Lower lobe of right lung (tissue), 2 donors: ENCODE measurements at regions not wholly inside any gene's neighbourhood (a gene's known extent, or its start where the extent isn't known, plus 50 kb on each side); places are given as distances from the start of the nearest gene placed in this dataset.
A peak's percentile ranks its signal among the peaks of the same experiment; 100 is the strongest.

ENCODE experiments used
- ATAC-seq, 2 donors: fragments of 200-7000 bp; cut with Tn5 transposase; one replicate each; pipeline ENCODE4 v1.9.1; 2020 to 2022; ENCODE audit warnings: mild to moderate bottlenecking in 2 of 2, moderate library complexity in 2 of 2
- DNase-seq: peaks from one replicate; pipeline ENCODE4 v3.0.0-alpha.2; 2020
- H3K27ac ChIP-seq: fragments of 200-600 bp; one replicate; pipeline ENCODE4 v1.8.0; 2022
- H3K27me3 ChIP-seq: fragments of 200-600 bp; one replicate; pipeline ENCODE4 v1.8.0; 2022; ENCODE audit warnings: low read depth
- H3K36me3 ChIP-seq: fragments of 200-600 bp; one replicate; pipeline ENCODE4 v1.8.0; 2022; ENCODE audit warnings: mild to moderate bottlenecking
- H3K4me1 ChIP-seq: fragments of 200-600 bp; one replicate; pipeline ENCODE4 v1.8.0; 2022
- H3K4me3 ChIP-seq: fragments of 200-600 bp; one replicate; pipeline ENCODE4 v1.8.0; 2022; ENCODE audit warnings: mild to moderate bottlenecking
- H3K9me3 ChIP-seq: fragments of 200-600 bp; one replicate; pipeline ENCODE4 v1.8.0; 2022
- intact Hi-C: fragments of 100-400 bp; cut with DNase I; formaldehyde crosslinking; loops from one replicate; pipeline ENCODE4 v1.11.0; 2022
- TF ChIP-seq, protein P1 (sequence below): fragments of 200-600 bp; IDR thresholded peaks from one replicate; pipeline ENCODE4 v1.8.0; 2022; ENCODE audit warnings: antibody characterized with exemption, mild to moderate bottlenecking
- donor health status: DM: no; HTN: yes; CAD: no; lungs with severe emphysema.

DNA sequence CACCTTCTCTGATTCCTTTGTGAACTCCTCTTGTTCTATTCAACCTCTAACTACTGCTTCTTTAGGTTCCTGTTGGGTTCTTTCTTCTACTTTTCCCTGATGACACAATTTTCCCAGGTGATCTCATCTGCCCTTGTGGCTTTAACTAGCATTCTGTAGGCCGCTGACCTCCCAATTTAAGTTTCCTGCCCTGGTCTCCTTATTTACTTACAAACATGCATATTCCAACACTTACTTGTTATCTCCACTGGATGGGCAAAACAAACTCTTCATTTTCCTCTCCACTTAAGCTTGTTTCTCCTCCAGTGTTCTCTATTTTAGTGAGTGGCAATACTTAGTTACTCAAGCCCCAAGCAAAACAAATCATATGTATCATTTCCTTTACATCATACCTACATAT is 734.5 kb downstream of the METTL15 start:
- H3K4me1 ChIP-seq: no peaks in the 10 kb centered on the region
- H3K4me3 ChIP-seq: no peak overlapping the region
- H3K27ac ChIP-seq: no peak overlapping the region
- intact Hi-C loops: no loop called here
- TF ChIP-seq, protein P1, sequence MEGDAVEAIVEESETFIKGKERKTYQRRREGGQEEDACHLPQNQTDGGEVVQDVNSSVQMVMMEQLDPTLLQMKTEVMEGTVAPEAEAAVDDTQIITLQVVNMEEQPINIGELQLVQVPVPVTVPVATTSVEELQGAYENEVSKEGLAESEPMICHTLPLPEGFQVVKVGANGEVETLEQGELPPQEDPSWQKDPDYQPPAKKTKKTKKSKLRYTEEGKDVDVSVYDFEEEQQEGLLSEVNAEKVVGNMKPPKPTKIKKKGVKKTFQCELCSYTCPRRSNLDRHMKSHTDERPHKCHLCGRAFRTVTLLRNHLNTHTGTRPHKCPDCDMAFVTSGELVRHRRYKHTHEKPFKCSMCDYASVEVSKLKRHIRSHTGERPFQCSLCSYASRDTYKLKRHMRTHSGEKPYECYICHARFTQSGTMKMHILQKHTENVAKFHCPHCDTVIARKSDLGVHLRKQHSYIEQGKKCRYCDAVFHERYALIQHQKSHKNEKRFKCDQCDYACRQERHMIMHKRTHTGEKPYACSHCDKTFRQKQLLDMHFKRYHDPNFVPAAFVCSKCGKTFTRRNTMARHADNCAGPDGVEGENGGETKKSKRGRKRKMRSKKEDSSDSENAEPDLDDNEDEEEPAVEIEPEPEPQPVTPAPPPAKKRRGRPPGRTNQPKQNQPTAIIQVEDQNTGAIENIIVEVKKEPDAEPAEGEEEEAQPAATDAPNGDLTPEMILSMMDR: no peak
- DNase-seq (no peak), ATAC-seq (no peak)
- no peaks in the 10 kb centered on the region for H3K36me3 ChIP-seq
- no peaks in the 10 kb centered on the region for H3K27me3 ChIP-seq
- no peaks in the 10 kb centered on the region for H3K9me3 ChIP-seq

DNA sequence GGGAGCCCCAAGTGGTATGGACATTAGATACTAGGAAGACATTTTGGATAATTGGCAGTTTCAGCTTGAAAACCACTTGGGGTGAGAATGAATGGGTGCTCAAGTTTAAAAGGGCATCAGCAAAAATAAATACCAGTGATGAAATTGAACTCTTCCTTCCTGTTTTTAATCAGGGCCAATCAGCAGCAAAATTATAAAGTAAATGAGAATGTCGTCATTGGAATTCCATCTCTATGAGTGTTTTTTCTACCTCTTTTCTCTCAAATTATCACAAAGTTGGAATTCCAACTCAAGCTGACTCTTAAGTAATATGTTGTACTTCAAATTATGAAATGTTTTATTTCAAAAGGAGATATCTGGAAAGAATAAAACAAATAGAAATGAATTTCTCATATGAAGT is 730.6 kb downstream of the METTL15 start:
- Histone ChIP-seq H3K9me3 (no peaks in the 10 kb centered on the region), H3K4me3 (no peak overlapping the region), H3K4me1 (no peaks in the 10 kb centered on the region), H3K27me3 (no peaks in the 10 kb centered on the region), H3K27ac (no peak overlapping the region), H3K36me3 (no peaks in the 10 kb centered on the region)
- TF ChIP-seq, protein P1: no peak
- ATAC-seq (no peak), DNase-seq (no peak)
- intact Hi-C loops: no loop called here

DNA sequence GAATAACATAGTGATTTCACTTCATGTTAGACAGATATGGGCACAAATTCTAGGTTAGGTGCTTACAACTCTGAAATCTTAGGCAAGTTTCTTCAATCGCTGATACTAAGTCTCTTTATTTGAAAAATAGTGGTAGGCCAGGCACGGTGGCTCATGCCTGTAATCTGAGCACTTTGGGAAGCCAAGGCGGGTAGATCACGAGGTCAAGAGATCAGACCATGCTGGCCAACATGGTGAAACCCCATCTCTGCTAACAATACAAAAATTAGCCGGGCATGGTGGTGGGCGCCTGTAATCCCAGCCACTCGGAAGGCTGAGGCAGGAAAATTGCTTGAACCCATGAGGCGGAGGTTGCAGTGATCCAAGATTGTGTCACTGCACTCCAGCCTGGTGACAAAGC is 729.4 kb downstream of the METTL15 start:
- Histone ChIP-seq H3K27me3 (no peaks in the 10 kb centered on the region), H3K9me3 (no peaks in the 10 kb centered on the region), H3K27ac (no peak overlapping the region), H3K4me3 (no peak overlapping the region), H3K36me3 (no peaks in the 10 kb centered on the region), H3K4me1 (no peaks in the 10 kb centered on the region)
- DNase-seq (no peak), ATAC-seq (no peak)
- intact Hi-C loops: no loop called here
- TF ChIP-seq, protein P1: no peak

DNA sequence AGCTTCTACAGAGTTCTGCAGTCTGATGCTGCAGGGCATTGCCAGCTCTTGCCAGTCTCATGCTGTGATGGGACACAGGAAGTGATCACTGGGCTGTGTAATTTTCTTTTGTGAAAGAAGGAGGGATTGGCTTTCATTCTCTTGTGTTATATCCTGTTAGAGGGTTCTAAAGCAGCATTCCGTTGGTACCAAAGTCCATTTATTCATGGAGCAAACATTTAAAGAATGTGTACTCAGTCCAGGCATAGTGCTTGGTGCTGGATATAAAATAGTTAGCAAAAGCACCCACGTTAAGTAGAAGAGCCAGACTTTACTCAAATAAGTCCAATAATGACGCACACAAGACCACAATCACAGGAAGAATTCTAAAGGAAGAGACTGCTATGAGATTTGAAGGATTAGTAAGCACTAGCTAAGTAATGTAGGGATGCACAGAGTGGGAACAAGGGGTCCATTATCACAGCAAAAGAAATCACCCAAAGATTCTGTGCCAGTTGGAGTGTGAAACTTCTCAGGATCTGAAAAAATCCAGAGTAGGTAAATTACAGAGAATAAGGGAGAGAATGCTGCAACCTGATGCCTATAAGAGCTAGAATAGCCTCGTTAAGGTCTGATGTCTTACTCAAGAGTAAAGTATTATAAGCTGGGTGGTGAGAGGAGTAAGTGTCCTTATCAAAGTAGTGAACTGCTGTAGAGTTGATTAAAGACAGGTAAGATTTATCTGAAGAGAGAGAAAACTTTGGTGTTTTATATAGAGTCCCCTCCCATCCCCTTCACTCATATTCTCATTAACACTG is 728.3 kb downstream of the METTL15 start:
- TF ChIP-seq, protein P1: no peak
- H3K36me3 ChIP-seq: no peaks in the 10 kb centered on the region
- ATAC-seq (peak; percentile 23 to 86), DNase-seq (no peak)
- no peaks in the 10 kb centered on the region for H3K27me3 ChIP-seq
- H3K9me3 ChIP-seq: no peaks in the 10 kb centered on the region
- no peaks in the 10 kb centered on the region for H3K4me1 ChIP-seq
- no peak overlapping the region for H3K4me3 ChIP-seq
- H3K27ac ChIP-seq: no peak overlapping the region
- intact Hi-C loops: no loop called here

DNA sequence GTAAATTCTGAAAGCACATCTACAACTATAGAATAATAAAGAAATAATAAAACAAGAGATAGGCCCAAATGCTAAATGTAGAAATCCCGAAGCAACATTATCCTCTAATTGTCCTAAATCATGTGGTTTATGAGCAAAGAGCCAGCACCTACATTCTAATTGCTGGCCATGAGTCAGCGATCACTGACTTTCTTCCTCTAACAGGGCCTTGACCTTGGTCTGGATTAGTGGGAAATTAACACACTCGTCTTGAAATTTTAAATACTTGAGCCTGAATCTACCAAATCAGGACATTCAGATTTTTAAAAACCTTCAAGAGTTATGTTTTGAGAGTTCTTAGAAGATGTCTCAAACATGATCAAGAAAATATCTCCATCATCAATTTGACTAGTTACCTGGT is 727.6 kb downstream of the METTL15 start:
- Histone ChIP-seq H3K27ac (no peak overlapping the region), H3K36me3 (no peaks in the 10 kb centered on the region), H3K4me1 (no peaks in the 10 kb centered on the region), H3K27me3 (no peaks in the 10 kb centered on the region), H3K4me3 (no peak overlapping the region), H3K9me3 (no peaks in the 10 kb centered on the region)
- no peak for DNase-seq
- no peak for ATAC-seq
- TF ChIP-seq, protein P1: no peak
- intact Hi-C loops: no loop called here
